ENCODE measurements at regions not wholly inside any gene's neighbourhood (a gene's known extent, or its start where the extent isn't known, plus 50 kb on each side); places are given as distances from the start of the nearest gene placed in this dataset.

- DNase-seq (ENCODE audit: low spot score) (no peak), ATAC-seq (ENCODE audit: low read depth) (no peak)
- Histone ChIP-seq H3K4me3 (ENCODE audit: severe bottlenecking) (no peak overlapping the region), H3K27ac (ENCODE audit: poor library complexity, severe bottlenecking) (no peak overlapping the region), H3K27me3 (ENCODE audit: insufficient read depth, poor library complexity, severe bottlenecking) (no peaks in the 10 kb centered on the region), H3K4me1 (ENCODE audit: insufficient read depth, poor library complexity, severe bottlenecking) (peaks cover 3% of the 10 kb centered on the region), H3K36me3 (ENCODE audit: low read depth) (no peaks in the 10 kb centered on the region; the same call in 1 of the 2 replicates), H3K9me3 (ENCODE audit: severe bottlenecking) (peaks cover 9% of the 10 kb centered on the region)
- TF ChIP-seq CTCF (IDR thresholded peaks at IDR 0.05; ENCODE audit: poor library complexity, severe bottlenecking): no peak
Observed at GRCh38 chr1:193435781-193436180, 249.4 kb upstream of the B3GALT2 start.

DNA sequence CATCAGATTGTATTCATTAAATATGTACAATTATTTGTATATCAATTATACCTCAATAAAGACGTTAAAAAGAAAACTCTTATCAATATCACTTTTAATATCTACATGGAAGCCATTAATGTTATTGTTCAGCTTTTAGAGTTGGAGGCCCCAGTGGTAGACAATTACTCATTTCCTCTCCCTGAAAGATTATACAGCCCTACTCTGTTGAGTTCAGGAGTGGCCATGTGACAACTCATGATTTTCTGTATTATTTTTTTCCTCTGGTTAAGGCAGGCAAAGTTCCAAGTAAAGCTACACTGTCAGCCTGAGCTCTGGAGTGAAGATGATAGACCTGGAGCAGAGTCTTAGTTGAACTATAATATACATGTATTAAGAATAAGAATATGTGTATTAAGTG is 247.9 kb upstream of the B3GALT2 start:
- no peak for DNase-seq (ENCODE audit: low spot score)
- H3K4me3 ChIP-seq (ENCODE audit: severe bottlenecking): no peak overlapping the region
- H3K27ac ChIP-seq (ENCODE audit: poor library complexity, severe bottlenecking): no peak overlapping the region
- ATAC-seq (ENCODE audit: low read depth): no peak
- TF ChIP-seq CTCF (IDR thresholded peaks at IDR 0.05; ENCODE audit: poor library complexity, severe bottlenecking): no peak
- no peaks in the 10 kb centered on the region for H3K27me3 ChIP-seq (ENCODE audit: insufficient read depth, poor library complexity, severe bottlenecking)
- H3K36me3 ChIP-seq (ENCODE audit: low read depth): no peaks in the 10 kb centered on the region; the same call in 1 of the 2 replicates
- H3K4me1 ChIP-seq (ENCODE audit: insufficient read depth, poor library complexity, severe bottlenecking): peaks cover 3% of the 10 kb centered on the region
- peaks cover 9% of the 10 kb centered on the region for H3K9me3 ChIP-seq (ENCODE audit: severe bottlenecking)

GRCh38 chr1:193433599-193433998 is 247.2 kb upstream of the B3GALT2 start:
- Histone ChIP-seq H3K9me3 (ENCODE audit: severe bottlenecking) (peaks cover 9% of the 10 kb centered on the region), H3K27me3 (ENCODE audit: insufficient read depth, poor library complexity, severe bottlenecking) (no peaks in the 10 kb centered on the region), H3K4me3 (ENCODE audit: severe bottlenecking) (no peak overlapping the region), H3K36me3 (ENCODE audit: low read depth) (no peaks in the 10 kb centered on the region; the same call in 1 of the 2 replicates), H3K4me1 (ENCODE audit: insufficient read depth, poor library complexity, severe bottlenecking) (peaks cover 3% of the 10 kb centered on the region), H3K27ac (ENCODE audit: poor library complexity, severe bottlenecking) (no peak overlapping the region)
- no peak for TF ChIP-seq CTCF (IDR thresholded peaks at IDR 0.05; ENCODE audit: poor library complexity, severe bottlenecking)
- no peak for DNase-seq (ENCODE audit: low spot score)
- no peak for ATAC-seq (ENCODE audit: low read depth)

- Histone ChIP-seq H3K27ac (ENCODE audit: poor library complexity, severe bottlenecking) (no peak overlapping the region), H3K4me3 (ENCODE audit: severe bottlenecking) (no peak overlapping the region), H3K36me3 (ENCODE audit: low read depth) (no peaks in the 10 kb centered on the region; the same call in 1 of the 2 replicates), H3K27me3 (ENCODE audit: insufficient read depth, poor library complexity, severe bottlenecking) (no peaks in the 10 kb centered on the region), H3K4me1 (ENCODE audit: insufficient read depth, poor library complexity, severe bottlenecking) (peaks cover 3% of the 10 kb centered on the region), H3K9me3 (ENCODE audit: severe bottlenecking) (peaks cover 9% of the 10 kb centered on the region)
- ATAC-seq (ENCODE audit: low read depth): no peak
- no peak for DNase-seq (ENCODE audit: low spot score)
- no peak for TF ChIP-seq CTCF (IDR thresholded peaks at IDR 0.05; ENCODE audit: poor library complexity, severe bottlenecking)
Observed at GRCh38 chr1:193432979-193433587, 246.7 kb upstream of the B3GALT2 start.

DNA sequence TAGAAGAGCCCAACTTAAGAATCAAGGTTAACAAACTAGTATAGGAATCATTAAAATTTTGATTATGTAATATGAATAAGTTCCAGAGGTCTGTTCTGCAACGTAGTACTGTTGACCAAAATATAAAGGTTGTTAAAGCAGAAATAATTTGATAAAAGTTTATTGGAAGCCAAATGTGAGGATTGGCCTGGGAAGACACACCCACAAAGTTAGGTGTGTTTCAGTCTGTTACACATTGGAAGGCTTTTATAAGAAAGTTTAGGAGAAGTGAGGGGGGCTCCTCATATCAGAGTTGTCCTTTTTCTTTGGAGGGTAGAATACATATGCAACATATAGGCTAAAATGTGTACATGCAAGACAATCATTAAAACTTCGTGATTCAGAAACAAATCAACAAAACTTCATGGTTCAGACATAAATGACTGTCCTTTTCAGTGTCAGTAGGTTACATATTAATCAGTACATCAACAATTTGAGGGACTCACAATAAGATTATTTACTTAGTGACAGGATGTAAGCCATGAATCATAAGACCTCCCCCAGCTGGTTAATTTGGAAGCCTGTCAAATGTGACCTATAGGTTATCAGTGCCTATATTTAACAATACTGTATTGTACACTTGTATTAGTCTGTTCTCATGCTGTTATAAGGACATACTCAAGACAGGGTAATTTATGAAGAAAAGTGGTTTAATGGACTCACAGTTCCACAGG is 245.0 kb upstream of the B3GALT2 start:
- no peaks in the 10 kb centered on the region for H3K27me3 ChIP-seq (ENCODE audit: insufficient read depth, poor library complexity, severe bottlenecking)
- ATAC-seq (ENCODE audit: low read depth) (no peak), DNase-seq (ENCODE audit: low spot score) (no peak)
- H3K9me3 ChIP-seq (ENCODE audit: severe bottlenecking): peaks cover 9% of the 10 kb centered on the region
- no peak overlapping the region for H3K4me3 ChIP-seq (ENCODE audit: severe bottlenecking)
- no peak overlapping the region for H3K27ac ChIP-seq (ENCODE audit: poor library complexity, severe bottlenecking)
- H3K36me3 ChIP-seq (ENCODE audit: low read depth): no peaks in the 10 kb centered on the region; the same call in 1 of the 2 replicates
- no peaks in the 10 kb centered on the region for H3K4me1 ChIP-seq (ENCODE audit: insufficient read depth, poor library complexity, severe bottlenecking)
- TF ChIP-seq CTCF (IDR thresholded peaks at IDR 0.05; ENCODE audit: poor library complexity, severe bottlenecking): no peak

Measured in RWPE2 (cell line).